HL-60 (cell line): ENCODE measurements at regions not wholly inside any gene's neighbourhood (a gene's known extent, or its start where the extent isn't known, plus 50 kb on each side); places are given as distances from the start of the nearest gene placed in this dataset.

Source experiments
- DNase-seq, 2 experiments: peaks; one replicate each; pipeline ENCODE4 v3.0.0-alpha.2; 2010 to 2020; ENCODE audit warnings: low read depth in 1 of 2, low spot score in 1 of 2
- H3K27ac ChIP-seq: fragments of 250-450 bp; sonication (Bioruptor Pico); replicated peaks from 2 replicates; pipeline ENCODE4 v1.5.1; 2020; ENCODE audit warnings: mild to moderate bottlenecking, moderate library complexity
- H3K27me3 ChIP-seq: fragments of 250-450 bp; sonication (Bioruptor Pico); 2 replicates; pipeline ENCODE4 v1.5.1; 2021; ENCODE audit warnings: mild to moderate bottlenecking, moderate library complexity; ENCODE audit not compliant: insufficient read depth, poor library complexity, severe bottlenecking
- H3K4me3 ChIP-seq: replicated peaks from 2 replicates; pipeline ENCODE4 v1.5.1; 2011; ENCODE audit warnings: mild to moderate bottlenecking, control low read depth, low read length; ENCODE audit not compliant: insufficient read depth
- CTCF ChIP-seq: IDR thresholded peaks from one replicate; pipeline ENCODE4 v1.5.1; 2011; ENCODE audit warnings: low read length, control low read depth, inconsistent platforms; ENCODE audit not compliant: insufficient read depth
- GABPA ChIP-seq: IDR thresholded peaks from 2 replicates; pipeline ENCODE4 v1.6.1; 2012; ENCODE audit warnings: low read depth
- POLR2AphosphoS5 ChIP-seq: IDR thresholded peaks from 2 replicates; pipeline ENCODE4 v1.6.1; 2012; ENCODE audit warnings: low read depth
- REST ChIP-seq: IDR thresholded peaks from 2 replicates; pipeline ENCODE4 v1.6.1; 2012; ENCODE audit warnings: low read depth; ENCODE audit not compliant: insufficient replicate concordance
- SPI1 ChIP-seq: IDR thresholded peaks from 2 replicates; pipeline ENCODE4 v1.6.1; 2012; ENCODE audit warnings: low read depth, mild to moderate bottlenecking, borderline replicate concordance

GRCh38 chr15:38961456-38961855, 396.8 kb upstream of the RASGRP1 start:
- H3K27me3 ChIP-seq = no peaks in the 10 kb centered on the region
- TF ChIP-seq REST (no peak), CTCF (no peak), GABPA (no peak), SPI1 (no peak), POLR2AphosphoS5 (no peak)
- H3K27ac ChIP-seq = no peak overlapping the region
- H3K4me3 ChIP-seq = no peak overlapping the region
- no peak for DNase-seq

- no peak for DNase-seq
- no peak for TF ChIP-seq POLR2AphosphoS5
- no peak for TF ChIP-seq GABPA
- TF ChIP-seq SPI1 = no peak
- no peak for TF ChIP-seq CTCF
- no peak for TF ChIP-seq REST
- H3K27ac ChIP-seq = no peak overlapping the region
- no peak overlapping the region for H3K4me3 ChIP-seq
- no peaks in the 10 kb centered on the region for H3K27me3 ChIP-seq
Observed at GRCh38 chr15:38961931-38962330, 397.3 kb upstream of the RASGRP1 start.

DNA sequence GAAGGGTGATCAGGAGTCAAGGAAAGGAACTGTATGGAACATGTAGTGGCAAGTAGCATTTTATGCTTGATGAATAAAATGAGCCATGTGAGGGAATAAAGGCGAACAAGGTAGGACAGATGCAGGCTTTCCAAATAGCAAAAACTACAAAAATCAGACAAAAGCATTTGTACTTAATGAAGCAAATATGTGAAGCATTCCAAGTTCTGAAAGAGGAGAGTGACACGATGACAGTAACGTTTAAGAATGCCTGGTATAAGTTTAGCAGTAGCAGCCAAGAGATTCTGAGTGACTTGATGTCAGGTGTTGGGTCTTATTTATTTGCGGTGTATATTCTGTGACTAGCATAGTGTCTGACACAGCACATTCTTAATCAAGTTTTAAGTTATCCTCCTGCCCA, 408.2 kb upstream of the RASGRP1 start:
- Histone ChIP-seq H3K27ac (no peak overlapping the region), H3K4me3 (no peak overlapping the region), H3K27me3 (peaks cover 2% of the 10 kb centered on the region)
- no peak for TF ChIP-seq REST
- no peak for TF ChIP-seq CTCF
- no peak for TF ChIP-seq GABPA
- TF ChIP-seq POLR2AphosphoS5 = no peak
- no peak for TF ChIP-seq SPI1
- DNase-seq = no peak
